Kidney epithelial cell (primary cell): ENCODE measurements at regions not wholly inside any gene's neighbourhood (a gene's known extent, or its start where the extent isn't known, plus 50 kb on each side); places are given as distances from the start of the nearest gene placed in this dataset.

ENCODE experiments used
- DNase-seq: peaks from one replicate; pipeline ENCODE4 v3.0.0-alpha.2; 2010; ENCODE audit warnings: low read depth
- H3K27me3 ChIP-seq: 2 replicates; pipeline ENCODE4 v1.6.0; 2011; ENCODE audit warnings: low read length; ENCODE audit not compliant: control insufficient read depth, insufficient read depth
- H3K36me3 ChIP-seq: 2 replicates; pipeline ENCODE4 v1.5.1; 2011; ENCODE audit warnings: low read length; ENCODE audit not compliant: control insufficient read depth, insufficient read depth
- H3K4me3 ChIP-seq: 2 replicates; pipeline ENCODE4 v1.5.1; 2011; ENCODE audit warnings: low read depth, mild to moderate bottlenecking, control low read depth, low read length
- TF ChIP-seq, protein P1 (sequence below): IDR thresholded peaks from 2 replicates; pipeline ENCODE4 v1.5.1; 2011; ENCODE audit warnings: mild to moderate bottlenecking, moderate library complexity, low read length, control low read depth, inconsistent platforms; ENCODE audit not compliant: insufficient read depth, poor library complexity, severe bottlenecking

DNA sequence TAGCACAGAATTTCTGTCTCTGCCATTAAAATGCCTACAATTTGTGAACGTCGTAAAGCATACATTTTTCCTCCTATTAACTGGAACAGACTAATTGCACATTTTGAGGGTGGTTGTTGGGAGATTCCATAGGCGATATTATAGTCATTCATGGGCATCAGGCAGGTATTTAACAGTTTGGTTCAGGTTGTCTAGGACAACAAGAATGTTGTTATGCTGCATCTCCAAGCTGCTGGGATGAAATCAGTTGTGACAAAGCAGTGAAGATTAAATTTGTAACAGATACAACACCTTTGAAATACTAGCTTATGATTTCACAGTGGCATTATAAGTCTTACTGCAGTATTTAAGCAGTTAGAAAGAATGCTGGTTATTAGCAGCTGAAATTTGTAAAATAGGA, 339.7 kb upstream of the PITX2 start:
- TF ChIP-seq, protein P1, sequence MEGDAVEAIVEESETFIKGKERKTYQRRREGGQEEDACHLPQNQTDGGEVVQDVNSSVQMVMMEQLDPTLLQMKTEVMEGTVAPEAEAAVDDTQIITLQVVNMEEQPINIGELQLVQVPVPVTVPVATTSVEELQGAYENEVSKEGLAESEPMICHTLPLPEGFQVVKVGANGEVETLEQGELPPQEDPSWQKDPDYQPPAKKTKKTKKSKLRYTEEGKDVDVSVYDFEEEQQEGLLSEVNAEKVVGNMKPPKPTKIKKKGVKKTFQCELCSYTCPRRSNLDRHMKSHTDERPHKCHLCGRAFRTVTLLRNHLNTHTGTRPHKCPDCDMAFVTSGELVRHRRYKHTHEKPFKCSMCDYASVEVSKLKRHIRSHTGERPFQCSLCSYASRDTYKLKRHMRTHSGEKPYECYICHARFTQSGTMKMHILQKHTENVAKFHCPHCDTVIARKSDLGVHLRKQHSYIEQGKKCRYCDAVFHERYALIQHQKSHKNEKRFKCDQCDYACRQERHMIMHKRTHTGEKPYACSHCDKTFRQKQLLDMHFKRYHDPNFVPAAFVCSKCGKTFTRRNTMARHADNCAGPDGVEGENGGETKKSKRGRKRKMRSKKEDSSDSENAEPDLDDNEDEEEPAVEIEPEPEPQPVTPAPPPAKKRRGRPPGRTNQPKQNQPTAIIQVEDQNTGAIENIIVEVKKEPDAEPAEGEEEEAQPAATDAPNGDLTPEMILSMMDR: no peak

DNA sequence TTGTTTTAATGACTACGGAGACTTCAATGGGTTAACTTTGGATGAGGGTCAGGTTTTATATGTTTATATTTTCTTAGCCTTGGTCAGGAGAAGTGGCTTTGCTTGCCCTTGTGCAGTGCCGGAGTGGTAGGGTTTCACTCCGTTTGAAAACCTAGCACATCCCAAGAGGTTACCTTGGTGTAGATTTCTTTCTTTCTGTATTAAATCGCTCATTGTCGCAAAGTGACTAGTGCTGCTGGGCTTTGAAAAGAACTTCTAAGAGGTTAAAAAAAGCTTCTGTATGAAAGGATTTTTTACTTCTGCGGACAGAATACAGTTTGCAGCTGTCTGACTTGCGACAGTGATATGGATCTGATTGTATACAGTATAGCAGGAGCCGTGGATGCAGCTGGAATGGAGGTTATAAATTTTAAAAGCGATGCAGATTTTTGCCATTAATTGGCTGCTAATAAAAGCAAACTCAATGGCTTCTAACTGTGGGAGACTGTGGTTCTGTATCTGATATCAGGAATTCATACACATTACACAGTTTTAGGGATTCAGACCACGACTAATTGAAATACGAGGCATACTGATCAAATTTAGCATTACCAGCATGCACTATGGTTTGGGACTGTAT, 340.9 kb upstream of the PITX2 start:
- peaks cover 2% of the 10 kb centered on the region for H3K27me3 ChIP-seq
- H3K36me3 ChIP-seq: no peaks in the 10 kb centered on the region
- DNase-seq: no peak
- H3K4me3 ChIP-seq: no peak overlapping the region
- TF ChIP-seq, protein P1: no peak

More for the DNA sequence above, 339.7 kb upstream of the PITX2 start:
- no peak for DNase-seq
- Histone ChIP-seq H3K36me3 (no peaks in the 10 kb centered on the region), H3K4me3 (no peak overlapping the region), H3K27me3 (peaks cover 2% of the 10 kb centered on the region)

DNA sequence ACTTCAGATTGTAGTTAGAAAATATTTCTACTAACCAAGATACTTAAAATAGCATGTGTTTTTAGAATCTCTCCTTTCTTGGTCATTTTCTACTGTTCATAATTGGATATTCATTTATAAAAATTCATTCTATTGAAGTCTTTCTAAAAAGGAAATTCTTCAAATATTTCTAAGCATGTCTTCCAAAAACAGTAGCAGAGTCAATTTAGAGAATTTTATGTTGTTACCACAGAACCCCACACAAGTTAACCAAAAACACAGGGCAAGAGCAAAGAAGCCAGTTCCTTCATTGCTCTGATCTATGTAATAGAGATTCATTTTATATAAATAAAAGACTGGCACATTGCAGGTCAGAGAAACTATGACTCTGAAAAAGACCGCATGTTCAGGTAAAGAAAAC, 345.1 kb upstream of the PITX2 start:
- Histone ChIP-seq H3K27me3 (peaks cover 2% of the 10 kb centered on the region), H3K4me3 (no peak overlapping the region), H3K36me3 (no peaks in the 10 kb centered on the region)
- TF ChIP-seq, protein P1: no peak
- DNase-seq: no peak

DNA sequence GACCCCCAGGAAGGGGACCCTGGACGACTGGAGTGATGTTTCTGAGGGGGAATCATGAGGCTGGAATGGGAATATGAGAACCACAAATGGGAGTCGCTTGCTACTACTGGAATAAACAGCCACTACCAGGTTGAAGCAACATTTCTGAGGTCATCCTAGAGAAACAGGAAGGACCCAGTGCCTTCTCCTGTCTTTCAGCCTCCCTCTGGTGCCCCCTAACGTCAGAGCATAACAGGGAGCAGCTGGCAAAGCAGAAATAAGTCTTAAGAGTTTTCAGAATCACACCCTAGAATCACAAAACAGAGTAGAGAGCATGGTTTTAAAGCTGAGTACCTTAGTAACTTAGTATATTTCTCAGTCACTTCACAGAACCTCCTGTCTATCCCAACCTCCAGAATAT, 347.8 kb upstream of the PITX2 start:
- TF ChIP-seq, protein P1: peak; percentile 62
- H3K4me3 ChIP-seq: no peak overlapping the region

DNA sequence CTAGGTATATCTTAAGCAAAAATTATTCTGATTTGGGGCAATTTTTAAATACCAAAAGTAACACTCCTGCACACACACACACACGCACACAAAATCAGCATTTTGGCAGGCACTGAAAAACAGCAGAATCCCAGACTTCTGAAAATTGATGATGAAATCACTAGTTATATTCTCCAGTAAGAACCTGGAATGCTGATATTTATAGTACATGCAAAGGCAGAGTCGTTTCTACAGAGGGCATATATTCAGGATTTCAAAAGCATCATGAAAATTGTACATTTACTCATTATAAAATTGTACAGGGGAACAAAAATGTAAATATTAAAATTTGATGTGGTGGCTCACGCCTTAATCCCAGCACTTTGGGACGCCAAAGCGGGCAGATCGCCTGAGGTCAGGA, 352.5 kb upstream of the PITX2 start:
- Histone ChIP-seq H3K27me3 (no peaks in the 10 kb centered on the region), H3K36me3 (no peaks in the 10 kb centered on the region), H3K4me3 (no peak overlapping the region)
- DNase-seq: no peak
- TF ChIP-seq, protein P1: no peak

More for the DNA sequence above, 347.8 kb upstream of the PITX2 start:
- no peaks in the 10 kb centered on the region for H3K36me3 ChIP-seq
- DNase-seq: no peak
- H3K27me3 ChIP-seq: no peaks in the 10 kb centered on the region

DNA sequence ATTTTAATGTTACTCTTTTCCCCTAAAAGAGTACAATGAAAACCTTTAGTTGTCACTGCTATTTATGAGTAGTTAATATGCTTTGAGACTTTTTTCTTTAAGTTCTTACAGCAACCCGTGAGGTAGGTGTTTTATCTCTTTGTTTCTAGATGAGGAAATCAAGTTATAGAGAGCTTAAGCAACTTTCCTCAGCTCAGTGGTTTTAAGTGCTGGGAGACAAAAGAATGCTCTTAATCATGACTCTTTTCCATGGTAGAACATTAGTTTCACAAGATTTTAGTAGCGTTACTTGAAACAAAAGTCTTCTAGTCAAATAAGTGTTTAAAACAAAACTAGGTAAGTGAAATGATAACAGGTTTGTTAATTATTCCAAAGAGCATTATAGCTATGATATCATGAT, 354.7 kb upstream of the PITX2 start:
- Histone ChIP-seq H3K4me3 (no peak overlapping the region), H3K27me3 (no peaks in the 10 kb centered on the region), H3K36me3 (no peaks in the 10 kb centered on the region)
- TF ChIP-seq, protein P1: no peak
- peak; percentile 48 for DNase-seq
